ENCODE measurements at regions not wholly inside any gene's neighbourhood (a gene's known extent, or its start where the extent isn't known, plus 50 kb on each side); places are given as distances from the start of the nearest gene placed in this dataset.
"Not testable (repeated sequence)": the region's sequence is repeated elsewhere in the genome, so short reads cannot be mapped to it uniquely, and the experiment has no call there.

DNA sequence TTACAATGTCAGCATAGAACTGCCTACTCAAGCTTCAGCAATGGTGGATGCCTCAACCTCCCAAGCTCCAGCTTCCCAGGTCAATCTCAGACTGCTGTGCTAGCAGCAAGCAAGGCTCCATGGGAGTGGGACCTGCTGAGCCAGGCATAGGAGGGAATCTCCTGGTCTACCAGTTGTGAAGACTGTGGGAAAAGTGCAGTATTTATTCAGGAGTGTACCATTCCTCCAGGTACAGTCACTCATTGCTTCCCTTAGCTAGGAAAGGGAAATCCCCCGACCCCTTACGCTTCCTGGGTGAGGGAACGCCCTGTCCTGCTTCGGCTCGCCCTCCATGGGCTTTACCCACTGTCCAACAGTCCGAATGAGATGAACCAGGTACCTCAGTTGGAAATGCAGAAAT, 130.3 kb downstream of the ADCYAP1 start:
- TF ChIP-seq POLR2A (IDR thresholded peaks at IDR 0.05; ENCODE audit: low read depth, low read length) (no peak), TAF1 (IDR thresholded peaks at IDR 0.05; ENCODE audit: low read depth, low read length) (no peak), POLR2AphosphoS5 (IDR thresholded peaks at IDR 0.05; ENCODE audit: low read depth, low read length) (no peak), POU2F2 (IDR thresholded peaks at IDR 0.05; ENCODE audit: low read depth, low read length) (no peak), PAX5 (IDR thresholded peaks at IDR 0.05; ENCODE audit: insufficient read depth, low read length, severe bottlenecking) (no peak), SPI1 (IDR thresholded peaks at IDR 0.05; ENCODE audit: low read depth, low read length) (no peak)

DNA sequence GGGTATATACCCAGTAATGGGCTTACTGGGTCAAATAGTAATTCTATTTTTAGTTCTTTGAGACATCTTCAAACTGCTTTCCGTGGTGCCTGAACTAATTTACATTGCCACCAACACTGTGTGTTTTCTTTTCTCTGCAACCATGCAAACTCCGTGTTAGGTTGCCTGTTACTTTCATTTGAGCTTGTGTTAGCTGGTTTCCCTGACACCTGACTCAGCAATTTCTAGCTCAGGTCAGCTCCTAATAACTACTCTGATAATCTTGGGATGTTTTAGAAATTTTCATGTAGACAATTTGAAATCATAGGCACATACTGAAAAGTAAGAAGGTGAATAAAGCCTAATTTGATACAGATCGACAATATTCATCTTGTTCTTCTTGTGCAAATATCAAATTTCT, 132.3 kb downstream of the ADCYAP1 start:
- no peak for DNase-seq (ENCODE audit: insufficient read length, low spot score)
- FAIRE-seq: no peak
- TF ChIP-seq PAX5 (IDR thresholded peaks at IDR 0.05; ENCODE audit: insufficient read depth, low read length, severe bottlenecking) (no peak), POLR2AphosphoS5 (IDR thresholded peaks at IDR 0.05; ENCODE audit: low read depth, low read length) (no peak), TAF1 (IDR thresholded peaks at IDR 0.05; ENCODE audit: low read depth, low read length) (no peak), SPI1 (IDR thresholded peaks at IDR 0.05; ENCODE audit: low read depth, low read length) (no peak), POU2F2 (IDR thresholded peaks at IDR 0.05; ENCODE audit: low read depth, low read length) (no peak), POLR2A (IDR thresholded peaks at IDR 0.05; ENCODE audit: low read depth, low read length) (no peak)

More for the DNA sequence above, 130.3 kb downstream of the ADCYAP1 start:
- DNase-seq (ENCODE audit: insufficient read length, low spot score) (no peak), FAIRE-seq (no peak)

DNA sequence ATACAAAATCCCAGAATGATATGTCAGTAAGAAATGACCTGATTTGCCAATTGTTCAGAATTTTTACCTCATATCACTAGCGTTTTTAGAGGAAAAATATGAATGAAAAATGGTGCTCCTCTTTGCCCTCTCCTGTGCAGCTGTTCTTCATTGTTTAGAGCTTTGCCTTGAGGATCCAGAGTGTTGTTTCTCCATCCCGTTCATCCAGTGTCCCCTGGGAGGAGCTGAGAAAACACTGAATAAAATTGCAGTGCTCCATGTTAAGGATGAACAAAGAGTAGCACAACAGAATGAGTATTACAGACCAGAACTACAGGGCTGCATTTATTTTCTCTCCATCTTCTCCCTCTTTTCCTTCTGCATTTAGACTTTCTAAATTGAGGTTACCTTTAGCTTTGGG, 133.1 kb downstream of the ADCYAP1 start:
- FAIRE-seq (no peak), DNase-seq (ENCODE audit: insufficient read length, low spot score) (no peak)
- TF ChIP-seq POU2F2 (IDR thresholded peaks at IDR 0.05; ENCODE audit: low read depth, low read length): no peak
- no peak for TF ChIP-seq SPI1 (IDR thresholded peaks at IDR 0.05; ENCODE audit: low read depth, low read length)
- TF ChIP-seq POLR2A (IDR thresholded peaks at IDR 0.05; ENCODE audit: low read depth, low read length): no peak
- no peak for TF ChIP-seq PAX5 (IDR thresholded peaks at IDR 0.05; ENCODE audit: insufficient read depth, low read length, severe bottlenecking)
- no peak for TF ChIP-seq TAF1 (IDR thresholded peaks at IDR 0.05; ENCODE audit: low read depth, low read length)
- no peak for TF ChIP-seq POLR2AphosphoS5 (IDR thresholded peaks at IDR 0.05; ENCODE audit: low read depth, low read length)

DNA sequence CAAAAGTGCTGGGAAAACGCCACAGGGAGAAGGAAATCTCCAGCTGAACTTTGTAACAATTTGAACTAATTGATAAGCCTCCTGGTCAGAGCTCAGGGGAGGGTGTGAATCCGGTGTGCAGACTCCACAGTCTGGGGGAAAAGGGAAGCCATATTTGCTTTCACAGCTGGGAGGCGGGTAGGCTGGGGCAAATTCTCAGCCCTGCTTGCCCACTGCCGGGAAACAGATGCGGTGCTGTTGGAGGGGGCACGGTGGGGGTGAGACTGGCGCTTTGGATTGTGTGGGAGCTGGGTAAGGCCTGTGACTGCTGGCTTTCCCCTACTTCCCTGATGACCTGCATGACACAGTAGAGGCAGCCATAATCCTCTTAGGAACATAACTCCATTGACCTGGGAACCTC, 134.8 kb downstream of the ADCYAP1 start:
- no peak for FAIRE-seq
- no peak for DNase-seq (ENCODE audit: insufficient read length, low spot score)
- TF ChIP-seq SPI1 (IDR thresholded peaks at IDR 0.05; ENCODE audit: low read depth, low read length): no peak
- TF ChIP-seq POLR2A (IDR thresholded peaks at IDR 0.05; ENCODE audit: low read depth, low read length): no peak
- TF ChIP-seq PAX5 (IDR thresholded peaks at IDR 0.05; ENCODE audit: insufficient read depth, low read length, severe bottlenecking): no peak
- no peak for TF ChIP-seq POLR2AphosphoS5 (IDR thresholded peaks at IDR 0.05; ENCODE audit: low read depth, low read length)
- no peak for TF ChIP-seq TAF1 (IDR thresholded peaks at IDR 0.05; ENCODE audit: low read depth, low read length)
- no peak for TF ChIP-seq POU2F2 (IDR thresholded peaks at IDR 0.05; ENCODE audit: low read depth, low read length)

DNA sequence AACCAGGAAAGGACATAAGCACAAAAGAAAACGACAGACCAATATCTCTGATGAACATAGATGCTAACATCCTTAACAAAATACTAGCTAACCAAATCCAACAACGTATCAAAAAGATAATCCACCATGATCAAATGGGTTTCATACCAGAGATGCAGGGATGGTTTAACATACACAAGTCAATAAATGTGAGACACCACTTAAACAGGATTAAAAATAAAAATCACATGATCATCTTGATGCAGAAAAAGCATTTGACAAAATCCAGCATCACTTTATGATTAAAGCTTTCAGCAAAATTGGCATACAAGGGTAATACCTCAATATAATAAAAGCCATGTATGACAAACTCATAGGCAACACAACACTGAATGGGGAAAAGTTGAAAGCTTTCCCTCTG, 138.4 kb downstream of the ADCYAP1 start:
- not testable (repeated sequence) for DNase-seq (ENCODE audit: insufficient read length, low spot score); FAIRE-seq

DNA sequence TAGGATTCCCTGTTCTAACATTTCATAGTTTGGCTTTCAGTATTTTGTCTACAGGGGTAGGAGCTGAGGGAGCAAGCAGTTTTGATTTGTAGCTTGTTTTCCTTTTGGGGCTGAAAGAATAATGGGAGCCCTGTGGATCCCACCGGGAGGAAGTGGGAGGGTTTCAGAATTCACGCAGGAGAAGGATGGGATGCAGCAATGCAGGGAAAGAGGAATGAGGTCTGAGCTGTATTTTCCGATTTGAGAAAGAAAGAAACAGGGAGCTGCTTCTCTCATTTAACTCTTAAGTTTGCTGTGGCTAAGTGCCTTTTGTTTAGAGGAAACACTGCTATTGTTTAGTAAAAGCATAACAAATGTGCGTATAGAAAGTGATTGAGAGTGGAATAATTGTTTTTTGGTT, 141.0 kb downstream of the ADCYAP1 start:
- no peak for FAIRE-seq
- TF ChIP-seq TAF1 (IDR thresholded peaks at IDR 0.05; ENCODE audit: low read depth, low read length): no peak

DNA sequence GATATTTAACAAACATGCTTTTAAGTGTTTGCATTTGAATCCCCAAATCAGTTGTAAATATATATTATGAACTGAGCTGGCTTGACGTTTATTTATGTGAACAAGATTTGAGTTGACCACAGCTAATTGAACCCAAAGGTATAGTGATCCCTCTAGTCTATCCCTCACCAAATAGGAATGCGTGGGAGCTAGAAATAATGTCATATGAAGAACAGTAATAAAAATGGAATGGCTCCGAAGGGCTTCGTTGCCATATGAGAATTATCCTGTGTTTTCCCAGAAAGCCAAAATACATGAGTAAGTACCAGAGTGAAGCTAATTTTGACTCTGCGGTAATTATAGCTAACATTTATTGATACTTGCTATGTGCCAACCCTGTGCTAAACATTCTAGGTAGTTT, 142.7 kb downstream of the ADCYAP1 start:
- FAIRE-seq (no peak), DNase-seq (ENCODE audit: insufficient read length, low spot score) (no peak)
- TF ChIP-seq POLR2A (IDR thresholded peaks at IDR 0.05; ENCODE audit: low read depth, low read length): no peak
- TF ChIP-seq PAX5 (IDR thresholded peaks at IDR 0.05; ENCODE audit: insufficient read depth, low read length, severe bottlenecking): no peak

More for the DNA sequence above, 141.0 kb downstream of the ADCYAP1 start:
- DNase-seq (ENCODE audit: insufficient read length, low spot score): no peak

DNA sequence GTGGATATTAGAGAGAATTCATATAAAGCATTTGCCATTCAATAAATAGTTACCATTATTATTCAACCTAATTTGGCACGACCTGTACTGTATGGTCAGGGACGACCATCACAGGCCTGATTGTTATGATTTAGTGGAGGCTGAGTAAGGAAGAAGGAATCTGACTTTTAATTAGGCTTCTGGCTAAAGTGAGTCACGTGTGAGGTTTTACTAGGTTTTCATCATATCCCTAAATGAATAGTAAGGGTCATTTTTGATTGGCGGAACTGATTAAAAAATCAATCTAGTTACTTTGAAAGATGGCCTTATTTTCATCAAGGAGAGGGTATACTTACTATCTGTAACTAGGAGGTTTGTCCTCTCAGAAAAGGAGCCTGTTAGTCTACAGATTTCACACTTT, 143.4 kb downstream of the ADCYAP1 start:
- TF ChIP-seq TAF1 (IDR thresholded peaks at IDR 0.05; ENCODE audit: low read depth, low read length) (no peak), SPI1 (IDR thresholded peaks at IDR 0.05; ENCODE audit: low read depth, low read length) (no peak), POLR2AphosphoS5 (IDR thresholded peaks at IDR 0.05; ENCODE audit: low read depth, low read length) (no peak), POU2F2 (IDR thresholded peaks at IDR 0.05; ENCODE audit: low read depth, low read length) (no peak), PAX5 (IDR thresholded peaks at IDR 0.05; ENCODE audit: insufficient read depth, low read length, severe bottlenecking) (no peak), POLR2A (IDR thresholded peaks at IDR 0.05; ENCODE audit: low read depth, low read length) (no peak)
- DNase-seq (ENCODE audit: insufficient read length, low spot score) (no peak), FAIRE-seq (no peak)

DNA sequence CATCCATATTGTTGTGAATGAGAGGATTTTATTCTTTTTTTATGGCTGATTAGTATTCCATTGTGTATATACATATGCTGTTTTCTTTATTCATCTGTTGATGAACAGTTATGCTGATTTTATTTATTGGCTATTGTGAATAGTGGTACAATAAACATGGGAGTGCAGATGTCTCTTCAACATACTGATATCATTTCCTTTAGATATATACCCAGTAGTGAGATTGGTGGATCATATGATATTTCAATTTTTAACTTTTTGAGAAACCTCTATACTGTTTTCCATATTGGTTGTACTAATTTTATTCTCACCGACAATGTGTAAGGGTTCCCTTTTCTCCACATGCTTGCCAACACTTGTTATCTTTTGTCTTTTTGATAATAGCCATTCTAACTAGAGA, 144.5 kb downstream of the ADCYAP1 start:
- DNase-seq (ENCODE audit: insufficient read length, low spot score): no peak
- TF ChIP-seq SPI1 (IDR thresholded peaks at IDR 0.05; ENCODE audit: low read depth, low read length) (no peak), POU2F2 (IDR thresholded peaks at IDR 0.05; ENCODE audit: low read depth, low read length) (no peak), TAF1 (IDR thresholded peaks at IDR 0.05; ENCODE audit: low read depth, low read length) (no peak), POLR2AphosphoS5 (IDR thresholded peaks at IDR 0.05; ENCODE audit: low read depth, low read length) (no peak), PAX5 (IDR thresholded peaks at IDR 0.05; ENCODE audit: insufficient read depth, low read length, severe bottlenecking) (no peak), POLR2A (IDR thresholded peaks at IDR 0.05; ENCODE audit: low read depth, low read length) (no peak)
- no peak for FAIRE-seq

DNA sequence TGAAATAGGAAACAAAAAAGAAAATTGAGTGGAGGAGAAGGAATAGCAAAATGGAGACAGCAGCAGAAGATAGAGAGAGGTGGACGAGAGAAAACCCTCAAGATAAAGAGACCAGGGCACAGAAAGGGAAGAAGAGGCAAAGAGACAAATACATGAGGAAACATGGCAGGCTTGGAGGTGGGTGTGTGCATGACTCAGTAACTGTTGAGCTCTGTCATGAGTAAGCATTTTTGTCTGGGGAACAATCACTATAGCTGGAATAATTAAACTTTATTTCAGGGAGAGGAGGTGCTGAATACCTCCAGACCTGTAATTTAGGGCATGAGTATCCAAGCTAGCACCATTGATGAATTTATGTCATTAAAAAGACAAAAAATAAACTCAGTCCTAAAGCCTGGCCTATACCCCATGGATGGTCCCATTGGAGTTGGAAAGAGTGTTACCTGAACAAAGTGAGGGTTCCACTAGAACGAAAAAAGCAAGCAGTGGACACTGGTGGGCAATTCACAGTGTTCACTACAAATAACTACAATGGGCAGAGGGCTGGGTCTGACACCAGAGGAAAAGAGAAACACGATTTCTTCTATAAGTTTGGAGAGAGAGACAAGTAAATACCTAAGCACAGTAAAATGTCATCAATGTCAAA, 145.5 kb downstream of the ADCYAP1 start:
- no peak for FAIRE-seq
- TF ChIP-seq PAX5 (IDR thresholded peaks at IDR 0.05; ENCODE audit: insufficient read depth, low read length, severe bottlenecking): no peak
- TF ChIP-seq POLR2A (IDR thresholded peaks at IDR 0.05; ENCODE audit: low read depth, low read length): no peak
- no peak for TF ChIP-seq SPI1 (IDR thresholded peaks at IDR 0.05; ENCODE audit: low read depth, low read length)
- TF ChIP-seq TAF1 (IDR thresholded peaks at IDR 0.05; ENCODE audit: low read depth, low read length): no peak
- TF ChIP-seq POU2F2 (IDR thresholded peaks at IDR 0.05; ENCODE audit: low read depth, low read length): no peak
- DNase-seq (ENCODE audit: insufficient read length, low spot score): no peak

DNA sequence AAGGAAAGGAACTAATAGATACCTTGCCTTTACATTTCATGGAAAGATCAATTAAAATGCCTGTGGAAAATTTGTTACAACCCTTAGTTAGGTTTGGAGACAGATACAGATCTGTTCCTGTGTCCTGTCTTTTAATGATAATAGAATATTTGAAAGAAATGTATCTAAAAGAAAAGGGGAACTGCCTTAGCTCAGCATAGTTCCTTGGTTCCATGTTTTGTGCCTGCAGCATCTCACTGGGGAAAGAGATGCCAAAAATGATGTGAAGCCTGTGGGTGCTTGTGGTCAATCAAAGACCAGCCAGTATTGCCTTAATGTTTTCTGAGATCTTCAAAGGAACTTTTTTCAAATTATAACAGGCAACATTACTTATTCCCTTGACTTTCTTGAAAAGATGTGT, 147.6 kb downstream of the ADCYAP1 start:
- FAIRE-seq: no peak
- TF ChIP-seq POLR2AphosphoS5 (IDR thresholded peaks at IDR 0.05; ENCODE audit: low read depth, low read length): no peak
- no peak for TF ChIP-seq SPI1 (IDR thresholded peaks at IDR 0.05; ENCODE audit: low read depth, low read length)
- TF ChIP-seq PAX5 (IDR thresholded peaks at IDR 0.05; ENCODE audit: insufficient read depth, low read length, severe bottlenecking): no peak
- no peak for TF ChIP-seq POU2F2 (IDR thresholded peaks at IDR 0.05; ENCODE audit: low read depth, low read length)
- no peak for TF ChIP-seq TAF1 (IDR thresholded peaks at IDR 0.05; ENCODE audit: low read depth, low read length)
- no peak for TF ChIP-seq POLR2A (IDR thresholded peaks at IDR 0.05; ENCODE audit: low read depth, low read length)
- no peak for DNase-seq (ENCODE audit: insufficient read length, low spot score)

Measured in GM12891 (cell line).